Stimulated activated naive CD8-positive, alpha-beta T cell treated with anti-CD3 and anti-CD28 coated beads, Interleukin-15, Interleukin-2, amounts not matched to agents 100 U/mL and 50 U/mL, for 24 hours (primary cell): ENCODE measurements at regions not wholly inside any gene's neighbourhood (a gene's known extent, or its start where the extent isn't known, plus 50 kb on each side); places are given as distances from the start of the nearest gene placed in this dataset.

Experiments used
- ATAC-seq: fragments of 150-1000 bp; cut with Tn5 transposase; one replicate; pipeline ENCODE4 v1.10.0; 2021
- DNase-seq: peaks from one replicate; pipeline ENCODE4 v3.0.0; 2021

DNA sequence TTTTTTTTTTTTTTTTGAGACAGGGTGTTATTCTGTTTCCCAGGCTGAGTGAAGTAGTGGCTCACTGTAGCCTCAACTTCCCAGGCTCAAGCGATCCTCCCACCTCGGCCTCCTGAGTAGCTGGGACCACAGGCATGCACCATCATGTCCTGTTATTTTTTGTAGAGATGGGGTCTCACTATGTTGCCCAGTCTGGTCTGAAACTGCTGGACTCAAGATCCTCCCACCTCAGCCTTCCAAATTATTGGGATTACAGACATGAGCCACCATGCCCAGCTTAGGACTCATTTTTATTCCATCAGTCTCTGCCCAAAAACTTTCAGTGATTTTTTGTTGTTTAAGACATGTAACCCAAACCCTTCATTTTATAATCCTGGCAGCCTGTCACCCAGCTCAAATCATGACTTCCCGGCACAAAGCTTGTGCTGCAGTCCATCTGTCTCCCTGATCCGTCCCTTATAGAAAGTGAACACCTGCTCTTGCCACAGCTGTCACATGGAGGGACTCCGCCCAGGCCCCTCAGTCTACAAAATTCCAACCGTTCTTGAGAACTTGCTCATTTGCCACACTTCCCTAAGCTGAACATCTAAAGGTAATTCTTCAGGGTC, 183.9 kb upstream of the JARID2 start:
- DNase-seq: no peak
- ATAC-seq: no peak

DNA sequence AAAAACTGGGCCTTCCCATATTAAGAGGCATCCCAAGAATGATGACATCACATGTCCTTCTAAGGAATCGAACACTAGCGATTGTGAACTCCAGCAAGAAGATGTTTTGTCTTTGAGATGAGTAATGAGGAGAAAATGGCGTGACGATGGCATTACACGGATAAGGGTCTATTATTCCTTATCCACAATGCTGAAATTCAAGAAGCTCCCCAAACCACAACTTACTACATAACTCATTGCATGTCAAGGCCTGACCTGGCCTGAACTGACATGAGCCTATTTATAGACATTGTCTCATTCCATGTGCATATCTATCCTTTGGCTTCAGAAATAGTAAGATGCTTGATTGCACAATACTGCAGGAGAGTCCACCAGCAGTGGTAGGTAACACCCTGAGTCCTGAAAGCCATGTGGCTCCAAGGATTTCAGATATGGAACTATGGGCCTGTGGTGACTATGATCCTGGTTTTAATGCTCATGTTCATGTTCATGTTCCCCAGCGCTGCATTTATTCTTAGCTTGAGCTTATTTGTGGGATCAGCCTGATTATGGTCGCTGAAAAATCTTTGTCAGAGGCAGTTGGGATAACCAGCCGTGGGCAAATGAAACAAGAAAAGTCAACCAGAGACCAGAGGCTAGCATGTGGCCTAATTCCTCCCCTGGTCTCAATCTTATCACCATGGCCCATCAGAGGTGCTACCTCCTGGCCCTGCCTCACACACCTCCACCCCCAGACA, 183.2 kb upstream of the JARID2 start:
- DNase-seq (no peak), ATAC-seq (no peak)

DNA sequence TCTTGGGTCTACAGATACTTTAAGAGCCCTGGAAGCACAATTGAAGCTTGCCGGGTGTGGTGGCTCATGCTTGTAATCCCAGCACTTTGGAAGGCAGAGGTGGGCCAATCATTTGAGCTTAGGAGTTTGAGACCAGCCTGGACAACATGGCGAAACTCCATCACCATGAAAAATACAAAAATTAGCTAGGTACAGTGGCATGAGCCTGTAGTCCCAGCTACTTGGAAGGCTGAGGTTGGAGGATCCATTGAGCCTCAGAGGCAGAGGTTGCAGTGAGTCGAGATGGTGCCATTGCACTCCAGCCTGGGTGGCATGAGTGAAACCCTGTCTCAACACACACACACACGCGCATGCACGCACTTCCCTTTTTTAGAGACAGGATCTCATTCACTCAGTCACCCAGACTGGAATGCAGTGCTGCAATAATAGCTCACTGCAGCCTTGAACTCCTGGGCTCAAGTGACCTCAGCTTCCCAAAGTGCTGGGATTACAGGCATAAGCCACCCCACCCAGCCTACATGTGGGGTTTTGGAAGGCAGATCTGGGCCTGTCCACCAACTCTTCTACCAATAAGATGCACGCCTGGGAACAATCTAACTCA, 182.5 kb upstream of the JARID2 start:
- ATAC-seq: no peak

DNA sequence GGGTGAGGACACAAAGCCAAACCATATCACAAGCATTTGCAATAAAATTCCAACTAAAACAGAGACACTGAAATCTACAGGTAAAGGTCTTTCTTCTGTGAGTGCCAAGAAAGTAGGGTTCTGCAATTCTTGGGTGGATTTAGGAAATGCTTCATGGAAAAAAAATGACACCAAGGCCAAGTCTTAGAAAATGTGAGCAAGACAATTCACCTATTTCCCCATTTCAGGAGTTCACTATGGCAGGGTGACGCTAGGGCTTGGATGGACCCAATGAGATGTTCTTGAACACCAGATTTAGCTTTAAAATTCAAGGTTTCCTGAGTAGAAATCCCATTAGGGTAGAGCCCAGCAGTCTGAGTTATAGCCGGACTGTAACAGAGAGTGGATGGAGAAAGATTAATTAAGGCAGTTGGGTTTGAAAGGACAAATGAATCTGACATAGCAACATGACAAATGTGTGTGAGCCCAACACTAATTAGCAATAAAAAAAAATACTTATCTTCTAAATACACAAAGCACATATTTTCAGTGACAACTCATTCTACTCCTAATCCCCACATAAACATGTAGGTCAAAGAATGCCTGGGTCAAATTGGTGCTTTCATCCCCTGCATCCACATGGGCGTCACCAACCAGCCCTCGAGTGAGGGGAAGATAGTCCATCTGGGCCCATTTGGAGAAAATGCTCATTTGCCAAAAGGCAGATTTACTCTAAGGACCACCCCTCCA, 180.4 kb upstream of the JARID2 start:
- ATAC-seq (no peak), DNase-seq (no peak)

More for the DNA sequence above, 182.5 kb upstream of the JARID2 start:
- DNase-seq: no peak

DNA sequence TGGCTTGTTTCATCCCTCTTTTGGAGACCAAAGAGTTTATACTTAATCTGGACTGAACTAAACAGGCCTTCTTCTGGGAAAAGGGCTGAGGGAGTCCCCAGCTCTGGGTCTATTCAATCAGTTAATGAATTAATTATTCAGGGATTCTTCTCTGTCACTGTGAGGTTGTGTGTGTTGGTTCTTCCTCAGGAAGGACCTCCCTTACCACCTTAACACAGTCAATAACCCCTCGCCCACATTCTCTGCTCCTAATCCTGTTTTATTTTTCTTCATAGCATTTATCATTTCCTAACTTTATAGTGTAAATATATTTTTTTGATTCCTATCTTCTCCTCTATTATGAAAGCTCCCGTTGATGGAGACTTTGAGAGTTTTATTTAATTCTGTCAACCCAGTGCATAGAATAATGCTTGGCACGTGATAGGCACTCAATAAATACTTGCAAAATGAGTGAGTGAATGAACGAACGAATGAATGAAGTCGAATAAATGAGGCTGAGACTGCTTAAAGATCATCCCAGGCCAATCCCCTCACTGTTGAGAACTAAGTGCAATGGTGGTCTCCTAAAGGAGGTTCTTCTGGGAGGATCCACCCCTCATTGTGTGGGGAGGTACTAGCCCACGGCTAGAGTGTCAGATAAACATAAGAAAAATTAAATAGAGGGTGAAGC, 179.6 kb upstream of the JARID2 start:
- ATAC-seq: no peak
- no peak for DNase-seq

DNA sequence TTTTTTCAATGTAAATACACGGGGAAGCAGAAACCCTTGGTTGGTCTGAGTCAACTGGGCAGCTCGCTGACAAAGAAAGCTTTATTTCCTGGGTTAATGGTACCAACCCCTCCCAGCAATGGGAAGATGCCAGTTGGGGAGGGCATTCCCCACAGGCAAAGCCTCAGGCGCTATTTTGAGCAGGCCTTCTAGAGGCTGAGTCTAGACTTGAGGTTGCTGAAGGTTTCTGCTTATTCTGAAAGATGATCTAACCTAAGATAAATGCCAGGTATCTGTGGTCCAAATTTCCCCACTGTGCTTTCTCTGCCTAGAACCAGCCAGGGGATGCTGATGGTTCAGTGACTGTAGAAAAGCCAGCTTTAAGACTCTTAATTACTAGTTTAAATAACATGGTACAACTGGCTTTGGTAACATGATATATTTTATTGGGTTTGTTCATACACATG, 172.5 kb upstream of the JARID2 start:
- peak; percentile 10 for DNase-seq

DNA sequence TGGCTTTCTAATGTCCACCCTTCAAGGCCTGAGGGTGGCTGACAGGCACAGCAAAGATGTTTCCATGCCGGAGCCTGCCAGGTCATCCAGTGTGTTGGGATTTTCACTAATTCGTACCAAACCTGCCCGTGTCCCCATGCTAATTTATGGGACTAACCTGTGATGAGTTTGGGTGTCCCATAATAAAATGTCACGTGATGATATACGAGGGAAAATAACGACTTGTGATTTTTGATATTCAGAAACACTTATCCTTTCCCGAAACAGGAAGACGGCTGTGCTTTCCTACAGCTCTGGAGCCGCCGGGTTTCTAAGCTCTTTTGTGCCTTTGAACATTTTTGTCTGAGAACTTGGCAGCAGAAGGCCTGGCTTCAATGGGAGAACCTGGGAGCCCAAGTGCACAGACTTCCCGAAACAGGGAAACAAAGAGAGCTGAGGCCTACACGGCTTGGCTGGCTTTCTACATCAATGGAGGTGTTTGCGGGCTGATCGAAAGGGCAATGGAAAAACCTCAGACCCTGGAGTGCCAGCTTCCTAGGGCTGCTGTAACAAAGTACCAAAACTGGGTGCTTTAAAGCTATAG, 171.9 kb upstream of the JARID2 start:
- DNase-seq (no peak), ATAC-seq (no peak)

More for the DNA sequence above, 172.5 kb upstream of the JARID2 start:
- ATAC-seq: peak; percentile 68

DNA sequence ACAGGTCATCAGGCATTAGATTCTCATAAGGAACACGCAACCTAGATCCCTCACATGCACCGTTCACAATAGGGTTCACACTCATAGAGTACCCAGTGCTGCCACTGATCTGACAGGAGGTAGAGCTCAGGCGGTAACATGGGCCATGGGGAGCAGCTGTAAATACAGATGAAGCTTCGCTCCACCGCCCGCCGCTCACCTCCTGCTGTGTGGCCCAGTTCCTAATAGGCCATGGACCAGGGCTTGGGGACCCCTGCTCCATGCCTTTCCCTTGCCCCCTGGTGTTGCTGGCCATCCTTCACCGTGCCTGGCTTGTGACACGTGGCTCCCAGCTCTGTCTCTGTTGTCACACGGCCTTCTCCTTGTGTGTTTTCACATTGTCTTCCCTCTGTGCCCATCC, 171.1 kb upstream of the JARID2 start:
- no peak for ATAC-seq
- DNase-seq: no peak

DNA sequence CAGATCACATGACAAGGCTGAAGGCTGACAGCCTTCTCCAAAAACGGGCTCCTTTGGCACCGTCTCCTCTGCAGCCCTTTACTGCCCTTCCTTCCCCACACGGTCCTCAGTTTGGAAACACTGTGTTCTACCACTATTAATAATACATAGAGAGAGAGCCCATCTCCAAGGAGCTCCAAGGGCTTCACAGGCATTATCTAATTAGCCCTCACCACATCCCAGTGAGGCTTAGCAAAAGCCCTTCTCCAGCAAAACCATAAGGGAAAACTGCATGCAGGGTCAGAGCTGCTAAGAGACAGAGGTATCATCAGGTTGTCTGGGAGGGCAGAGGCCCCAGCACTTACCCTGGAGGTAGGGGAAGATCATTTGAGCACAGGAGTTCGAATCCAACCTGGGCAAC, 169.3 kb upstream of the JARID2 start:
- no peak for DNase-seq

DNA sequence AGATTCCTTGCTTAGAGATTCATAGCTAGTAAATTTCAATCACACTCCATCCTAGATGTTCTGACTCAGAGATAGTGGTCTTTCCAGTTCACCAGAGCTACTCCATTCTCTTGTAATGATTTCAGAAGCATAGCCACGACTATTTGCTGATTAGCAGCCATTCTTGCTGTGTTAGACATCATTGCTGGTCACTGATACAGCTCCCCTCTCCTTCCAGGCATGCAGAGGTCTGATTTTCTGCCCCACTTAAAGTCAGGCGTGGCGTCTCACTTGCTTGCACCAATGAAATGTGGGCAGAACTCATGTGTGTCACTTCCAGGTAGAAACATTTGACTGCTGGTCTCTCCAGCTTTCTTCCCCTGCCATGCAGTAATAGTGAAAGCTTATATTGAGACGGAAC, 168.9 kb upstream of the JARID2 start:
- ATAC-seq: no peak
- no peak for DNase-seq

More for the DNA sequence above, 169.3 kb upstream of the JARID2 start:
- ATAC-seq: no peak

DNA sequence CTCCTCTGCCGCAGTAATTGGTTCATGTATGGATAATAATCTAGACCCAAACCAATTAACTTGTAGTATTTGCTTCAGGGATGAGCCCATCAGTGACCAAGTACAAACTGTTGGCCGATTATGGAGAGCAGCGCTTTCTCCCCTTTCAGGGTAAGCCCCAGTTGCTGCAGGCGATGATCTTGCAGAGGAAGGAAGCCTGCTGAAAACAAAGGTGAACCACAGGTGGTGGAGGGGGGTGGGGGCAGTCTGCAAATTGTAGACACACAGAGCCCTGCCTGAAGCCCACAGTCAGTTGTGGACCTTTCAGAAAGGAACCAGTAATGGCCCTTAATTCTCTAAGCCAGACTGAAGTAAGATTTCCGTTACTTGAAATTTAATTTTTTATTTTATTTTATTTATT, 167.9 kb upstream of the JARID2 start:
- no peak for ATAC-seq
- DNase-seq: no peak

DNA sequence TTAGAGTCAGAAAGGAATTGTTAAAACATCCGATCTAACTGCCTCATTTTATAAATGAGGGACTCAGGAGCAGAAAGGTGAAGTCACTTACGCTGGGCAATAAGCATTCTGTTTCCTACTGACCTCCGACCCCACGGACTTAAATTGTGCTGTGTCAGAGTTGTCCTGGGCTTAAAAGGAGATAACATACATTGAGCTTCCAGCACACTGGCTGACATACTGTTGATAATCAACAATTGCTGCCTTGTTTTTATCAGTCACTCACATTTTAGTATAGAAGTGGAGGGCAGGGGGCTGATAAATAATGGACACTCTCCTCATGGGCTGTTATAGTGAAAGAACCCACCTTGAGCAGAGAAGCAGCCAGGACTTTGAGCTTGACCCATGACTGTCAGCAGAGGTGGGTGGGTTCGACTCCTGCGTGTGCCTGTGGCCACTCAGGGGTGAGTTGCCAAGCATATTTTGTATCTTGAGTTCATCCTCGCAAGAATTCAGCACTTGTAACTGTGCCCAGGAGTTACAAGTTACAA, 166.5 kb upstream of the JARID2 start:
- ATAC-seq (no peak), DNase-seq (no peak)

DNA sequence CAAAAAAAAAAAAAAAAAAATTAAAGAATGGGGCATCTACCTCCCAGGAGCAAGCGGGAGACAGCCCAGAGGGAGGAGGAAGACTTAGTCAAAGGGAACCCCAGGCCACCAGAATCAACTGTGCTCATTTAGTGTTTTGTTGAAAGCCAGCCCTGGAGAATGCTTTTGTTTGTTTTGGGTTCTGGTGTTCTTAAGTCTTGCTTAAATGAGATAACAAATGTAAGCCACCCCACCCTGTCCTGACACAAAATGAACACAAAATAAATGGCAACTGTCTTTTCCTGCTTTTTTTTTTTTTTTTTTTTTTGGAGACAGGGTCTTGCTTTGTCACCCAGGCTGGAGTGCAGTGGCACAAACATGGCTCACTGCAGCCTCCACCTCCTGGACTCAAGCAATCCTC, 165.0 kb upstream of the JARID2 start:
- DNase-seq: no peak
- ATAC-seq: no peak

DNA sequence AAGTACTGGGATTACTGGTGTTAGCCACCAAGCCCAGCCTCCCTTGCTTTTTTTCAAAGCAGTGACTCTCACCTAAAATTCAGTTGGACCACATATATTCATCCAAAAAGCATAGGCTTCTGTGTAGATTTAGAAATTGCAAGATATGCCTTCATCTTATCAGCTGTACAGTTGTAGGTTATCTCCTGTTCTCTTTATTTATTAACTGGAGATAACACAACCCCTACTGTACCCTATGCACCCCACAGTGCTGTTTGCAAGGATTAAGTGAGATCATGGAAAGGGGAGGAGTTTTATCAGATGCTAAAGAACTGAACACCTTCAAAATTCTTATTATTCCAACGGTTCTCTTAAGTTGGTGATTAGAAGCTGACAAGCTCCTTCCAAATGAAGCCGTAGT, 164.4 kb upstream of the JARID2 start:
- DNase-seq (no peak), ATAC-seq (no peak)

DNA sequence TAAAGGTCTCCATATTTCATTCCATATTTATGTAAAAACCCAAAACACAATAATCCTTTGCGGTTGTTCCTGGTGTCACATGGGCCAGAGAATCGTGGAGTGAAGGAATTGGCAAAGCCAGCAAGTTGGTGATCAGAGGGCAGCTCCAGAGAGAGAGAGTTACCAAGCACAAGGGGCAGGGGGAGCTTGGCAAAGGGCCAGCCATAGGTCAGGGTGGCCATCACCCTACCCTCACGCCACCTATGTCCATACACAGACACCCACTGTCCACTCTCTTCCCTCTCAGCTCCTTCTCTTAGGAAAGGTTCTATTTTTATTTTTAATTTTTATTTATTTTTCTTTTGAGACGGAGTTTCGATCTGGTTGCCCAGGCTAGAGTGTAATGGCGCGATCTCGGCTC, 163.2 kb upstream of the JARID2 start:
- ATAC-seq: no peak
- no peak for DNase-seq

DNA sequence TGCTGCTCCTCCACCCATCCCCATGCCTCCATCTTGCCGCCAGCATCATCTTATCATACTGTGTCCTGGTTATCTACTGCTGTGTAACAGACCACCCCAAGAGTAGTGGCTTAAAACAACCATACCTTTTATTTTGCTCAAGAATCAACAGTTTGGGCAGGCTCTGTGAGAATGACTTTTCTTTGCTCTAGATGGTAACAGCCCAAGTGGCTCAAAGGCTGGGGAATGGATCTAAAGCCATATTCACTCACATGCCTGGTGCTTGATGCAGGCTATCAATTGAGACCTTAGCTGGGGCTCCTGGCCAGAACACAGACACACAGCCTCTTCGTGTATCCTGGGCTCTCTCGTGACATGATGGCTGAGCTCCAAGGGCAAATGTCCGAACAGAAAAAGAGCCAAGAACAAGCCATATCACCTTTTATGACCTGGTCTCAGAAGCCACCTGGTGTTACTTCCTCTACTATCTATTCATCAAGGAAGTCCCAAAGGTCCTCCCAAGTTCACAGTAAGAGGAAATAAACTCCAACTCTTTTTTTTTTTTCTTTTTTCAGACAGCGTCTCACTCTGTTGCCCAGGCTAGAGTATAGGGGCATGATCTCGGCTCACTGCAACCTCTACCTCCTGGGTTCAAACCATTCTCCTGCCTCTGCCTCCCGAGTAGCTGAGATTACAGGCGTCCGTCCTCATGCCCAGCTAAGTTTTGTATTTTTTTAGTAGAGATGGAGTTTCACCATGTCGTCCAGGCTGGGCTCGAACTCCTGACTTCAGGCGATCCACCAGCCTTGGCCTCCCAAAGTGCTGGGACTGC, 159.3 kb upstream of the JARID2 start:
- ATAC-seq: no peak
- DNase-seq: no peak

DNA sequence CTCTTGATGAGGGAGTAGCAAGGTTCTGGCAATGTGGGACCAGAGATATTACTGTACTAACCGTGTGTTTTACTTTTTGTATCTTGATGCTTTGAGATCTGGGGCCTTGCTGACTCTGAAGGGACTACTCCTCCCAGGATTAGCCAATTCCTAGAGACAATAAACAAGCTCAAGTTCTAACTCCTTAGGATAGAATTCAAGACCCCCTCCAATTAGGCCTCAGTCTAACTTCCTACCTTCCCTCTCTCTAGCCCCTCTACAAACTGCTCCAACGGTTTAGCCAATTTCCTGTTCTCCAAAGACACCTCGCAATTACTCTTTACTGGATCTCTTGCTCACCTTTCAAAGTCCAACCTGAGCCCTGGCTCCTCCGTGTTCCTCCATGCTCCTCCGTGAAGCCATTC, 158.7 kb upstream of the JARID2 start:
- no peak for DNase-seq
- no peak for ATAC-seq

DNA sequence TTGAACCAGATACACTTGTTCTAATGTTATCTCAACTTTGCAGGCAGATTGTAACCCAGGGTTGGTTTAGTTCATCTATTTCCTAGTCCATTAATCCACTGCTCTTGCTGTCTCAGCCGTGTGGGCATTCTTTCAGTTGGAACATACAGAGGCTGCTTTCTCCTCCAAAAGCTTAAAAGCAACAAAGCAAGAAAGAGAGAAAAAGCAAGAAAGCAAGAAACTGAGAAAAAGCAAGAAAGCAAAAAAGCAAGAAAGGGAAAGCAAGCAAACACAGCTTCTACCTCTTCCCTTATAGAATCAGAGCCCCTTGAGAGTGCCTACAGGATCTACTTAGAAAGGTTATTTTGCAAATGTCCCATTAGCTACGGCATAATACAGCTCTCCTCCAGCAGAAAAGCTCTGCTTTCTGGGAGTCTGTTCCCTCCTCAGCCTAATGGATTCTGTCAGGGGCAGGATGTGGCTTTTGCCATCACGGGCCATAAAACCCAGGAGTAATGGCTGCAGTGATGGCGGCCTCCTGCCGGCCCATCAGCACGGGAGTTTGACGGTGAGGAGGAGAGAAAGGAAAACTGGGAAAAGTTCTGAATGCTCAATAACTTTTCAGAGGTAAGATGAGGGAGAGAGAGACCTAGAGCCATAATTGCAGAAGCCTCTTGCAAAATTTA, 156.8 kb upstream of the JARID2 start:
- DNase-seq (no peak), ATAC-seq (no peak)

DNA sequence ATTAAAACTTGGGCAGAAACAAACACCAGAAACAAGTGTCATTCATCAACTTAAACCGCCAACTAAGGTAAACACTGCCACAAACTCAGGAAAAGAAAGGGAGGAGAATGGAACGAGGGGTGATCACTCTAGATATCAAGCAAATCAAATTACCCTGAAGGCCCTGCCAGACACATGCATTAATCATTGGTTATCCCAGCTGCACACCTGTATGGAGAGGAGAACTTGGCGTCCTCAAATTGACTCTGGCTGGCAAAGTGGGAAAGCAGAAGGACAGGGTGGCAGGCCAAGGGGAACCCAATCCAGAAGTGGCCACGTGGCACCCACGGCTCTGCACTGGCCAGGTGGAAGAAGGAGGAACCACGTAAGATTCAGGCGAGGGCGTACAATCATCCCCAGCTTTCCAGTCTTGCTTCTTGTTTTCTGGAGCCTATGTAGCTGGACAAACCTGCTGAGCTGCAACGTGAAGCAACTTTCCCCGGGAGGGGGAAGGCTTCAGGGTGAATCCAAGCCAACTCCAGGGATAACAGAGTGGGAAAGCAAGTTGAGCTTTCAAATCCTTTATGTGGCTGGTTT, 156.2 kb upstream of the JARID2 start:
- DNase-seq: no peak
- ATAC-seq: no peak

DNA sequence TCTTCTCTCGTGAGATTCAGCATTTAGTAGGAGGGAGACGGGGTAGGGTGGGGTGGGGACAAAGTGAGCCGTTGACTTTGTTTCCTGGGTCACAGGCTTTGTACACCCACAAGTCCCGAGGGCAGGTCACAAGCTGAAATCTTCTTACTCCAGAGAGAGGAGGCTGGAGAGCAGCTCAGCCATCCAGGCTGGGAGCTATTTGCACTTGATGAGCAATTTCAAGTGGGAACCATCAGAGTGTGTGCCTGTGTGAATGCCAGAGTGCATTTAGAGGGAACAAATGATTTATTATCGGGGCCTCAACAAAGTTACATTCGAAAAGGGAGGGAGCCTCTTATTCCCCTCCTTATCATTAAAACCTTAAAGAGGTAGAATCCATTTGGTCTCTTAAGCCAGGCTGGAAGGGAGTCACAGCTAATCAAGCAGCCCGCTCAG, 155.7 kb upstream of the JARID2 start:
- no peak for ATAC-seq
- DNase-seq: no peak
